IPS DF 19.7 (cell line): ENCODE measurements at regions not wholly inside any gene's neighbourhood (a gene's known extent, or its start where the extent isn't known, plus 50 kb on each side); places are given as distances from the start of the nearest gene placed in this dataset.

Experiments
- DNase-seq: peaks from one replicate; pipeline ENCODE4 v3.0.0-alpha.2; 2013; ENCODE audit warnings: low read depth, low spot score

DNA sequence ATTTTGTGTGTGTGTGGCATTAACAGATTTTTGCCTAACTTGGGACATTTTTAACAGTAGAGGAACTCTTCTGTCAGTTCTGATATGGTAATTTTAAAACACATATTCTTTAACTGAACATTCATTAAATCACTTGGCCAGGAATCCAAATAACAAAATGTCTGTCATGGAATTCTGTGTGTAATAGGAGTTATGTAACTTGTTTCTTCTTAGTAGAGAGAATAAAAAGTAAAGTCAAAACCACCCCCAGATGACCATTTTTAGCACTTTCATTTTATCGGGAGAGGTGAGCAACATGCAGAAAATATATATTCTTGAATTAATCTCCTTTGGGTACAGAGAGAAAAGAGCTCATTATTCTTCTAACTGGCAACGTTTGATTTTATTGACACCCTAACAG, 1740.3 kb downstream of the STIM2 start:
- DNase-seq, result no peak

DNA sequence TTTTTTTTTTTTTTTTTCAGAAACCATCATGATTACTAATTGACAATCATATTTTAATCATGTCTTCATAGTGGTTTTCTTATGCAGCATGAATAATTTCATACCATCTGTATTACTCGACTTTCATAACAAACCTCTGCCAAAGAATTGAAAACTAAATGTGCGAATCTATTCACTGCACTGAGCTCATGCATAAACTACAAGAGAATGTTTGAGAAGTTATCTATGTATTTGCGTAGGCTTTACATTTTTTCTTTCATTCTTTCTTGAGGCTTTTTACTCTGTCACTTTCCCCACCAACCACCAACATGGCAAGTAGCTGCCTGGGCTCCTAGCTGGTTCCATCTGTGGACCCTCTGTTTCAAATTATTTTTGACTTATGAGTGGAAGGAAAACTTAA, 1761.0 kb downstream of the STIM2 start:
- no peak for DNase-seq

DNA sequence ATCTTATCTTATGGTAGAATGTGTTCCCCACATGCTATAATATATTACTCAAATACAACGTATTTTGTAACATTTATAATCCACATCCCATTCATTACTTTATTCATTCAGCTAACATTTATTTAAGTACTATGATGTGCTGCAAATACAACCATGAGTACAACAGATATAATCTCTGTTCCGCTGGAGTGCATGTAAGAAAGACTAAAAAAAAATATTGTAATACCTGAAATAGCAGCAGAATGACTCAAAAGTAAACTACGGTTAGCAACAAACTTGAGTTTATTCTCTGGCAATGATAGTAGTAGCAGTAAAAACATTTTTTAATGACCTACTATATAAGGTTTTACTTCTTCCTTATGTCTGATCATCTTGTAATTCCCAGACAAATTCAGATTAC, 1776.3 kb downstream of the STIM2 start:
- DNase-seq, result no peak

DNA sequence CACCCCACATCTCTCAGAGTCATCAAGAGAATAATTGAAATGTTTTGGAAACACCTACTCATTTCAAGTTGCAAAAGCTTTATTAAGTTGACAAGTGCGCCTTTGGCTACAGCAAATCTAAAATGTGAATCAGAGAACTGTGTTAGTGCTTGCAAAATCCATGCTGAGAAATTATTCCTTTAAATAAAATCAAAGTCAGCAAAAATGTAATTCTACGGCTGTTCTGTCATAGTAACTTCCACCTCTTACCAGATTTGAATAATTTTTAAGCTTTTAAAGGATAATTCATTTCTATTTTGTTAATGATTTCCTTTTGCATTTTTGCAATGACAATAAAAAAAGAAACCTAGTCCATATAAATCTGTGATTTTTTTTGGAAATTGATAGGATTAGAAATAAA, 1779.1 kb downstream of the STIM2 start:
- DNase-seq, result no peak

DNA sequence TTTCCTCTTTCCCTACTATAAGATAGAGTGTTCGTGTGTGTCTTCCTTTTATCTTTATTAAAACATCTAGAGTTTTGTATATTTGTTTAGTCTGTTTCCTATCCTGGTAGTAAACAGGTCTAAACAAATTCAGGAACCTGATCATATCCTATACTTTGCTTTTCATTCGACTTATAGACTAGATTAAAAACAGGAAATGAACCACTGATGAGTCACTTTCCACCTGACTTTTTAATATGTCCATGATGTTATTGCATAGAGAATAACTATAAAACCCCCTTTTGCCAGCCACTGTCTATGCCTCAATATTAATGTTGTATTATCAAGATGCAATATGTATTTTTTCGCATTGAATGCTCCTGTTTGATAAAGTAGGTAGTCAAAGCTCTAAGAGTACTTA, 1794.0 kb downstream of the STIM2 start:
- no peak for DNase-seq

DNA sequence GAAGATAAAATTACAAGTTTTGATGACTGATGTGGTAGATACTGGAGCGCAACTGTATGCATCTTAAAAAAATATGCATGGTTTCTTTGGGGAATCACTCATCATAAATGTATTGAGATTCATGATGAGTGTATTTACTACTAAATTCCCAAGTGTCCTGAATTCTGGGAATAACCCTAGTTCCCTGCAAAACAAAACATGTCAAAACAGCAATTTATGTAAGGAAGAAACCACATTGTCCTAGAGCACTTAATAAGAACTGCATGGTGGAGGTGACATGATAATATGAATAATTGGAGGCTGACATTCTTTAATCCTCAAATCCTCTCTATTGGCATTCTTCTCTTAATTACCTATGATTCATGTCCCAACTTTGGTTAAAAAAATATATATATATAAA, 1804.7 kb downstream of the STIM2 start:
- no peak for DNase-seq

DNA sequence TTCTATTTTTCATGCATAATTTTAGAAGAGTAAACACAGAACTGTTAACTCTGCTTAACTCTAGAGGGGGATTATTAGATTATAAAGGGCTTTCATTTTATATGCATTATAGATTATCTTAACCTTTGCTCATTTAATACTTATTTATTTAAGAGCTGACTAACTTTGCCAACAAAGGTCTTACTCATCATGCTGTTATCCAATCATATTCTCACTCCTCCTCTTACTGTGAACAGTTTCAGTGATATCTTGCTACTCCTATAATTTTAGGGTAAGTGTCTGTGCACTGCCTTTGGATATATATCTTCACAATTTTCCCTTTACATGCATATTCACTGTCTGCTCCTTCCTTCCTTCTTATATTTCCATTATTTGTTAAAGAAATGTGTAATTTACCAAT, 1814.9 kb downstream of the STIM2 start:
- DNase-seq, result no peak

DNA sequence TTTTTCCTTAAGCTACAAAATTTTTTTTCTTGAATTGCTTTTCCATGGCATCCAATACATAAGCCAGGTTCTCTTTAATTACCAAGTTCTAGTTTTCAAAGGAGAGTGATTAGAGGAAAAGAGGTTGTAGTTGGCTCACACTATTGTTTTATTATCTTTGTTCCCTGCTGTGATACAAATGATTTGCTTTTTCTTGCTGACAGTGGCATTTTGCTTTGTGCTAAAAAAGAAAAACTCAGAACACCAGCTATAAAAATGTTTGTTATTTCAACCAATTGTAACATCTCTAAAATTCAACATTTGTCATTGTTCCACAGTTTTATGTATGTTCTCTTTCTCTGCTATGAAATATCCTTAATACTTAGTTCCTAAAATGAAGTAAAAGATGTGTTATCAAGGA, 1817.2 kb downstream of the STIM2 start:
- no peak for DNase-seq

DNA sequence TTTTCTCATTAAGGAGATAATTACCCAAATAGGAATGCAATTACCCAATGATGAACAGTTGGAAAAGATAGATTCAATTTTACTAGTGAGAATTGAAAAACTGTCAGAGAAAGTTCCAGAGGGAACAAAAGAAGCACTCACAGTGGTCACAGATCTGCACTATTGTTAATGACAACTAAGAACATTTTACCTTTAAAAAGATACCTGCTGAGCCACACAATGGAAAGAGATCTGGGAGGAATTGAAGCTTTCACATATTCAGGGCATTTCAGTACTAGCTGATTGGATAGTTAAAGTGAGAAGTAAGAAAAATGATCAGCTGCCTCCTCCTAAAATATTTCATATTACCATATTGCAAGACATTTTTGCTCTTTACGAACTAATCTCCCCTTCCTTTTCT, 1822.2 kb downstream of the STIM2 start:
- peak; percentile 63 for DNase-seq

DNA sequence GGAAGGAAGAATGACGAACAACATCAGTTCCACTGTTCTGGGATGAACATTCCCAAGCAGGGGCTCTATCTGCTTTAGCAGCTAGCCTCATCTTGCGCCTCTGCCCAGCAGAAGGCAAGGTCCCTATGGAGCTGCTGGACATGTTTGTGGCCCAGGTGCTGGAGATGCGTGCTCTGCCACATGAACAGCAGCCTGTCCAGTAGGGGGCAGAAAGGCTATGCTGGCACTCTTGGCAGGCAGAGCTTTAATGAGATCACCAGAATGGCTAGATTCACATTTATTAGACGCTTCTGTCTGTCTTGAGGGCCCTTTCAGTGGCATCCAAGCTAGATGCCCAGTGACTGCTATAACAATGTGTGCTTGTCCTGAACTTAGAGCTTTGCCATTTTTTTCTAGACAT, 1826.0 kb downstream of the STIM2 start:
- DNase-seq, result peak; percentile 42

DNA sequence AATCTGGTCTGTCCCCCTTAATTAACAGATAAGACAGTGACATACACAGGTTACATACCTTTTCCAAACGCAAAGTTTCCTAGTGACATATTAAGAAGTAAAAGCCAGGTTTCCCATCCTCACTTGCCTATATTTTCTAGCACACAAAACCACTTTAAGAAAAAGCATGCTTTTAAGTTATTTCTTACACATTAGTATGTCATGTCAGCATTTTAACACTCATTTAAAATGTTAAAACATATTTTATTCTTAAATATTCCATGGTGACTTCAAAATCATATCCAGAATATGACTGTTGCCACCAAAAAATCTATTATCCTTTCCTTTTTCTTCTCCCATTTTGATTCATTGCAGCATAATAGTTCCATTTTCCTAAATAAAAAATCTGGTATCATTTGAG, 1830.2 kb downstream of the STIM2 start:
- no peak for DNase-seq

DNA sequence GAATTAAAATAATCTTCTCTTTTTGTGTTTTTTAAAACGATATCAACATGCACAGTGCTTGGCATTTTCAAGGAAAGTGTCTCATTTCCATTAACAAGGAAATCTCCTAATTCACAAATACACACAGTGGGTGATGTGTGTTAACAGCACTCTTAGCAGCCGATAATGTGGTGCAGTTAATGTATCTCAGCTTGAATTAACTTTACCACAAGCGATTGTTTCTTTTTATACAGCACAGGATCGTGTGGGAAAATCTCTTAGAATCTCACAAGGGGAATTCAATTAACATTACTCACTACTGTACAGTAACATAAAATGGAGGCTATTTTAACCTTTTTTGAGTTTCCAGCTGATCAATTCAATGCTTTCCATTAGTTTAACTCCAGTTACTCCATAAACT, 1841.9 kb downstream of the STIM2 start:
- DNase-seq, result no peak

DNA sequence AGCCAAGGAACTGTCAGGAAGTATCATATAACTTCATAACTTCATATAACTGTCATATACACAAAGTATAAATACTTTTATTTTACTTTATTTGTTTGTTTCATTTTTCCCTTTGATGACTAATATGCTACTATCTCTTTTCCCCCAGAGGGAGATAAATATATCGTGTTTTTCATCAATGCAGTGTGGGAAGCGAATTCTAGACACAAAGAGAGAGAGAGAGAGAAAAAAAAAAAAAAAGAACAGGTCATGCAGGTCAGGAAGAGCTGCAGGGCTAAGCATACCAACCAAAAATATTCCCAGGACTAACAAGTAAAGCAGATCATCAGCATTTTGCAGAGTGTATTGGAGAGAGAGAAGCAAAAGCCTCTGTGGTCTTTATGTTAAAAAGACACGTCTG, 1849.2 kb downstream of the STIM2 start:
- DNase-seq, result no peak

DNA sequence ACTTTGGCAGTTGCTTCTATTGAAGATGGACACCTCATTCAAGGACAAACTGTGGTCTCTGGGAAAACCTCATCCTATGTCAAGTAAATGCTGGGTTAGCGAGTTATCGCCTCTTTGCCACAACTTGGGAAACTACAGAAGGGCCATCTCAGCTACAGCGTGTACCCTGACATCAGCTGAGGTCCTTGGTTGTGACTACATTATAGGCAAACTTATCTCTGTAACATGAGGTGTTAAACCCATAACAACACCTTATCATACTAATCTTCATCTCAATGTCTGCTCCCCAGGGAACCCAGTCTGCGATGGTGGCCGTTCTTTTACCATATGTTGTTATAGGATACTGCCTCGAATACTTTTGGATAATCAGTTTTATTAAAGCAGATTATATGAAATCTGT, 1862.7 kb downstream of the STIM2 start:
- no peak for DNase-seq

DNA sequence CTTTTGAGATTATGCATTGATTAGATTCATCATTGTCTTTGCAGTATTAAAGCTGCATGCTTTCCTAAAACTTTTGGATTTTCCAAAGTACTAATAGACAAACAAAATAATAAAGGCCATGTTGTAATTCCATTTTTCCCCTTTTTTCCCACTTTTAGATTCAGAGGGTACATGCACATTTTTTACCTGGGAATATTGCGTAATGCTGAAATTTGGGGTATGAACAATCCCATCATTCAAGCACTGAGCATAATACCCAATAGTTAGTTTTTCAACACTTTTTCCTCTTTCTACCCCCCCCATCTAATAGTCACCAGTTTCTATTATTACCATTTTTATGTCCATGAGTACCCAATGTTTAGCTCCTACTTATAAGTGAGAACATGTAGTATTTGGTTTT, 1863.6 kb downstream of the STIM2 start:
- no peak for DNase-seq

DNA sequence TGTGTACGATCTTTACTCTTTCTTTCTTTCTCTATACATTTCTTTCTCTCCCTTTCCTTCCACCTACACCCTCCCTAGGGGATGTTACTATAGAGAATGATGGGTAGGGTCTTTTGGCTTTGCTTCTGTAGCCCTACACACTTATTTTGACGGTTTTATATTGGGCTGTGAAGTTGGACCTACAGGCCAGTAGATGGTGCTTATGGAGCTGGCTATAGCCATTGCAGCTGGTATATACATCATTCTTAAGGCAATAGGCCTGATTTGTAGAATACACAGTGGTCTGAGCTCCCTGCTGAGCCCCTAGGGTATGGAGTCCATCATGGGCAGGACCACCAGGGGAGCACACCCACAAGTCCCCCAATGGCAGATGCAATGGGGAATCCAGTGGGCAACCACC, 1869.7 kb downstream of the STIM2 start:
- DNase-seq, result no peak

DNA sequence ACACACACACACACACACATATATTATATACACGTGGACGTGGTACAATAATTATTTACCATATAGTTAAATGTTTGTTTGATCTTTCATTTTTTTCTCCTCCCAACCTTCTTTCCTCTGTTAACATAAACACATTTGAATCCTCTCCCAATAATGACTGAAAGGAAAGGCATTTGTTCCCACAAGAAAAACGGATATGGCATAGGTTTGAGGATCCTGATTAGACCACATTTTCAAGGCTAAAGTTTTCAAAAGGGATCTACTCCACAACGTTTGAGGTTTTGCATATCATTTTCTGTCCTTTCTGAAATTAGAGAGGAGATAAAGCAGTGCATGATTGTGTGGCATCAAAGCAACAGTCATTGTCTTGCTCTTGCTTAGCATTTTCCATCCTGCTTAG, 1883.4 kb downstream of the STIM2 start:
- no peak for DNase-seq

DNA sequence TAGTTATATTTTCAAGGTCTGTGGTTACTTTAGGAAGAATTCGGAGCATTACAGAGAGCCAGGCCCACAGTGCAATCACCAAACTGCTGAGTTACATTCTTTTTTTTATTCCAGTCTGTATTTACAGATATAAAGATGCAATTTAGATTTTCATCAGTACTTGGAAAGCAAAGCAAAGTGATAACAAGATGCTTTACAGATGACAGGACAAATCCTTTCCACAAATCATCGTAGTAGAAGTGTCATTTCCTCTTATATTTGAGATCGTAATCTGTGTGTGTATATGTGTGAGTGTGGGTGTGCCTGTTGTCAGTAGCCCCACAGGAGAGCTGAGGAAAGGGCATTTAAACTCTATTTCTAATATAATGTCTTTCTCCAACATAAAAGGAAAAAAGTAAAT, 1893.7 kb downstream of the STIM2 start:
- no peak for DNase-seq

DNA sequence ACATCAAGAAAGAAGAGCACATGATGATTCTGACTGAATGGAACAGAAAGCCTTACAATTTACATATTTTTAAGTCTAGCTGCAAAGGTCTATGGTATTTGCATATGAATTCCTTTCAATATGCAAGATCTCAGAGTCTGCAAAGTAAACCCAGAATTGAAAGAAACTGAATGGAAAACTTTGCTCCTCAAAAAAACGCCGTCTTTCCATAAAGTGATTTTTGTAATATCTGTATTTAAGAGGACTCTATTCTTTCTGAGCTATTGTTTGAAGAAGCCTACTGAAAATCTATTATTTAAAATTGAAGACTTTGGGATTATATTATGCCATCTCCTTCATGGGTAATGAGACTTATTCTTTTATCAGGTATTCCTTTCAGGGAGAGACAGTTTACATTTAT, 1894.4 kb downstream of the STIM2 start:
- DNase-seq, result no peak

DNA sequence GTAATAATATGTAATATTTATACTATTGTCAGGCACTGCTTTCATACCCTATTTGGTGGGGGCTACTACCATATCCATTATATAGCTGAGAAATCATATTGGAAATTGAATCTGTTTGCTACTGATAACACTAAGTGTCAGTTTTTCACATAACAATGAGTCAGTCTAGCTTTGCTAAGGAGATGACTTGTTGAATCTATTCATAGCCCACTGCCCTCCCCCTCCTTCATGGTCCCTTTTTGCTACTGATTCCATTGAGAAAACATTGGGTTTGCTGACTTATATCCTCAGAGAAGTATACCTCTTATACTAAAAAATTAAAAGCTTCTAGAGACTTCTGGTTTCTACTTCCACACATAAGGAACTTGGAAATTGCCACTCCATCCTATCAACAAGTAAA, 1898.4 kb downstream of the STIM2 start:
- DNase-seq, result no peak

DNA sequence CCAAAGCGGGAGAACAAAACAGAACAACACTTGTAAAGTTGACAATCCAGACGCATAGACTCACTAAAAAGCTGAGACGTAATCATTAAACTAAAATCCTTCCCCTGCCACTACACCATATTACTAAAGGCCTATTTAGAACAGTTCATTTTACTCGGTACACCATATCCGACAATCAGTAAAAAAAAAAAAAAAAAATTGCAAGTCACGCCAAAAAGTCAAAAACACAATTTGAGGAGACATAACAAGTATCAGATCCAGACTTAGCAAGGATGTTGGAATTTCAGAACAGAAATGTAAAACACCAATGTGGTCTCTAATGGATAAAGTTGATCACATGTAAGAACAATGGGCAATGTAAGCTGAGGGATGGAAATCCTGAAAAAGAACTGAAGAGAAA, 1899.4 kb downstream of the STIM2 start:
- DNase-seq, result no peak

DNA sequence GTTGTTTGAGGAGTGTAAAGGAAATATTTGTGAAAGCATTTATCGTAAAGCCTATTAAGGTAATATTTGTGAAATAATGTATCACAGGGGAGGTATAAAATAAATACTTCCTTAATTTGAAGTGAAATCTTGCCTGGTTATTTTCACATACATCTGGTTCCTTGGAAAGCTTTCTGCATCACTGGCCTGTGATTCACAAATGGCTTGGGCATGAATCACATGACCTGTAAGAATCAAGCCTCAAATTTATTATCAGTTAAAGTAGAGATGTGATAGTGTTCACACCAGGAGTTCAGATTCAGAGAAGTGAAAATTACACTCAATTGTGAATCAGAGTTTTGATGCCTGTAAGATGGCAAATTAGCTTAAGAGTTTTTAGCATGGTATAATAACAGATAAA, 1911.4 kb downstream of the STIM2 start:
- DNase-seq, result no peak

DNA sequence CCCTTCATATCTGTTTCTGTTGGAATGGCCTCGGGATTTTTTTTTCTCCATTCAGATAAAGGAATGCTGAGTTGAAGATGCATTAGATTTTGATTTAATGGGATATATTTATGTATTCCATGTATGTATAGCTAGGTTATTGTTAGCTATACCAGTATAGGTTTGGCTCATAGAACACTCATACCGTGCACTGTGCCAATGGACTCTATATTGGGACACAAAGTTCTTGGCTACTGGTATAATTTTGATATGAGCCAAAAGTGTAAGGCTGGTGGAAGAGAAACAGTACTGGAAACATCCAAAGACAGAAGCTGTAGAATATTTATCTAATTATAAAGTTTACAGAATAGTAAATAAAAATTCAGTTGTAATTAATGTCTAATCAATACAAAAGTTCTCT, 1912.1 kb downstream of the STIM2 start:
- DNase-seq, result no peak

DNA sequence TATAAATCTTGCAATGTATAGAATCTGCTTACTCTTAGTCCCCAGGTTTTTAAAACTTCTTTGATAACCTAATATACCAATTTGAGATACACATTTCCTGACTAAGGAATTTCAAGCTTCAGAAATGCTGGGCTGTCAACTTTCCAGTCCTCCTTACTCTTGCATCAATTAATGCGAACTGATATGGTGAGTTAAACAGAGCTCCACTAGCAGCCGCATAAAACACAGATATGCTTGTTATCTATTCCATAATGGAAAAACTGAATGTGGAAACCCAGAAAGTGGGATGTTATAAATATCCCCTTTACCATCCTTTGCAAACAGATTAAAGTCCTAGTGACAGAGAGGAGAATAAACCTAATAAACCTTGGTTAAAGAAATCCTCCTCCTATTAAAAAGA, 1913.7 kb downstream of the STIM2 start:
- DNase-seq, result no peak

DNA sequence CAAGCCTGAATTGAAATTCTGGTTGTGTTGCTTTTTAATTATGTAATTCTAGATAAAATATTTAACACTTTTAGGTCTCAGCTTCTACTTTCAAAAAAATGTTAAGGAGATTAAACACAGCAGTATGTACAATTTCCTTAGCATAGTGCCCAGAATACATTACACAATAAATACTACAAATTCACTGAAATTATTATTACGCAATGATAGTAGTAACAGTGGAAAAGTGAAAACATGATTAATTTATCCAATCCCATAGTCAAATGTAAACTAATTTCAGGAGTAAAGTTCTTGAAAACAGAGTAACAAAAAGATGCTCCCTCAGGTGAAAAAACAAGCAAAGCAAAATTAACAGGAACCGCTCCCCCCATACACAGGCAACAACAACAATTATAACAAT, 1915.4 kb downstream of the STIM2 start:
- no peak for DNase-seq
